ENCODE measurements at regions not wholly inside any gene's neighbourhood (a gene's known extent, or its start where the extent isn't known, plus 50 kb on each side); places are given as distances from the start of the nearest gene placed in this dataset.
"Not testable (repeated sequence)": the region's sequence is repeated elsewhere in the genome, so short reads cannot be mapped to it uniquely, and the experiment has no call there.

GRCh38 chr2:13332060-13332459 is 615.3 kb downstream of the TRIB2 start:
- Histone ChIP-seq H3K4me3 (ENCODE audit: low read length) (no peak overlapping the region), H3F3A (ENCODE audit: insufficient read depth, low read length) (no peaks in the 10 kb centered on the region)

GRCh38 chr2:13334071-13334470 is 617.3 kb downstream of the TRIB2 start:
- DNase-seq; H3K27ac ChIP-seq (ENCODE audit: low read length); H3F3A ChIP-seq (ENCODE audit: insufficient read depth, low read length); H3K4me1 ChIP-seq (ENCODE audit: low read length); H3K4me3 ChIP-seq (ENCODE audit: low read length); H4K20me1 ChIP-seq (ENCODE audit: insufficient read depth, low read length); H3K27me3 ChIP-seq (replicated peaks; ENCODE audit: insufficient read depth, low read length); H2AFZ ChIP-seq (ENCODE audit: low read length); H3K9me3 ChIP-seq (replicated peaks; ENCODE audit: insufficient read depth, low read length); H3K79me2 ChIP-seq (ENCODE audit: low read length); H3K9ac ChIP-seq (ENCODE audit: low read length); H3K36me3 ChIP-seq (replicated peaks; ENCODE audit: insufficient read depth, low read length); H3K9me2 ChIP-seq (replicated peaks; ENCODE audit: insufficient read depth, low read length); H3K4me2 ChIP-seq (ENCODE audit: low read depth, low read length): not testable (repeated sequence)

More at GRCh38 chr2:13332060-13332459, 615.3 kb downstream of the TRIB2 start:
- H3K9me2 ChIP-seq (replicated peaks; ENCODE audit: insufficient read depth, low read length), result no peaks in the 10 kb centered on the region
- H2AFZ ChIP-seq (ENCODE audit: low read length), result no peak overlapping the region
- H3K79me2 ChIP-seq (ENCODE audit: low read length), result no peaks in the 10 kb centered on the region
- no peak overlapping the region for H3K9ac ChIP-seq (ENCODE audit: low read length)
- TF ChIP-seq EZH2 (optimal IDR thresholded peaks at IDR 0.05; ENCODE audit: low read depth, low read length), result no peak
- no peak for TF ChIP-seq EZH2phosphoT487 (IDR thresholded peaks at IDR 0.05; ENCODE audit: low read length)
- TF ChIP-seq CTCF (IDR thresholded peaks at IDR 0.05; ENCODE audit: low read length), result no peak
- H3K36me3 ChIP-seq (replicated peaks; ENCODE audit: insufficient read depth, low read length), result no peaks in the 10 kb centered on the region
- no peaks in the 10 kb centered on the region for H3K4me1 ChIP-seq (ENCODE audit: low read length)
- H3K9me3 ChIP-seq (replicated peaks; ENCODE audit: insufficient read depth, low read length), result no peaks in the 10 kb centered on the region
- no peak for DNase-seq
- H3K27me3 ChIP-seq (replicated peaks; ENCODE audit: insufficient read depth, low read length), result no peaks in the 10 kb centered on the region
- no peaks in the 10 kb centered on the region for H4K20me1 ChIP-seq (ENCODE audit: insufficient read depth, low read length)
- H3K4me2 ChIP-seq (ENCODE audit: low read depth, low read length), result no peak overlapping the region
- H3K27ac ChIP-seq (ENCODE audit: low read length), result no peak overlapping the region

GRCh38 chr2:13334545-13334944 is 617.8 kb downstream of the TRIB2 start:
- no peak overlapping the region for H3K9ac ChIP-seq (ENCODE audit: low read length)
- no peaks in the 10 kb centered on the region for H3K9me3 ChIP-seq (replicated peaks; ENCODE audit: insufficient read depth, low read length)
- no peak overlapping the region for H3K4me3 ChIP-seq (ENCODE audit: low read length)
- H3K4me1 ChIP-seq (ENCODE audit: low read length), result no peaks in the 10 kb centered on the region
- H3K9me2 ChIP-seq (replicated peaks; ENCODE audit: insufficient read depth, low read length), result no peaks in the 10 kb centered on the region
- TF ChIP-seq CTCF (IDR thresholded peaks at IDR 0.05; ENCODE audit: low read length) (no peak), EZH2 (optimal IDR thresholded peaks at IDR 0.05; ENCODE audit: low read depth, low read length) (no peak), EZH2phosphoT487 (IDR thresholded peaks at IDR 0.05; ENCODE audit: low read length) (no peak)
- DNase-seq, result no peak
- H3K4me2 ChIP-seq (ENCODE audit: low read depth, low read length), result no peak overlapping the region
- no peak overlapping the region for H3K27ac ChIP-seq (ENCODE audit: low read length)
- no peaks in the 10 kb centered on the region for H3K79me2 ChIP-seq (ENCODE audit: low read length)
- H2AFZ ChIP-seq (ENCODE audit: low read length), result no peak overlapping the region
- H3F3A ChIP-seq (ENCODE audit: insufficient read depth, low read length), result no peaks in the 10 kb centered on the region
- no peaks in the 10 kb centered on the region for H3K27me3 ChIP-seq (replicated peaks; ENCODE audit: insufficient read depth, low read length)
- no peaks in the 10 kb centered on the region for H4K20me1 ChIP-seq (ENCODE audit: insufficient read depth, low read length)
- H3K36me3 ChIP-seq (replicated peaks; ENCODE audit: insufficient read depth, low read length), result no peaks in the 10 kb centered on the region

GRCh38 chr2:13335862-13336535 is 619.3 kb downstream of the TRIB2 start:
- Histone ChIP-seq H3K4me1 (ENCODE audit: low read length) (no peaks in the 10 kb centered on the region), H4K20me1 (ENCODE audit: insufficient read depth, low read length) (no peaks in the 10 kb centered on the region), H3K9ac (ENCODE audit: low read length) (no peak overlapping the region), H3K79me2 (ENCODE audit: low read length) (no peaks in the 10 kb centered on the region), H3K4me2 (ENCODE audit: low read depth, low read length) (no peak overlapping the region), H3K9me3 (replicated peaks; ENCODE audit: insufficient read depth, low read length) (no peaks in the 10 kb centered on the region), H2AFZ (ENCODE audit: low read length) (no peak overlapping the region), H3F3A (ENCODE audit: insufficient read depth, low read length) (no peaks in the 10 kb centered on the region), H3K27ac (ENCODE audit: low read length) (no peak overlapping the region), H3K9me2 (replicated peaks; ENCODE audit: insufficient read depth, low read length) (no peaks in the 10 kb centered on the region), H3K4me3 (ENCODE audit: low read length) (no peak overlapping the region), H3K27me3 (replicated peaks; ENCODE audit: insufficient read depth, low read length) (no peaks in the 10 kb centered on the region), H3K36me3 (replicated peaks; ENCODE audit: insufficient read depth, low read length) (no peaks in the 10 kb centered on the region)
- TF ChIP-seq CTCF (IDR thresholded peaks at IDR 0.05; ENCODE audit: low read length) (no peak), EZH2phosphoT487 (IDR thresholded peaks at IDR 0.05; ENCODE audit: low read length) (no peak), EZH2 (optimal IDR thresholded peaks at IDR 0.05; ENCODE audit: low read depth, low read length) (no peak)
- no peak for DNase-seq
